ENCODE measurements at regions not wholly inside any gene's neighbourhood (a gene's known extent, or its start where the extent isn't known, plus 50 kb on each side); places are given as distances from the start of the nearest gene placed in this dataset.

GRCh38 chr3:70466096-70466495 lies 153.7 kb upstream of the MDFIC2 start (continued):
- no peak for TF ChIP-seq ZBTB7A (IDR thresholded peaks at IDR 0.05; ENCODE audit: borderline replicate concordance, control insufficient read depth, low read depth, low read length)
- no peak for TF ChIP-seq SIX5 (IDR thresholded peaks at IDR 0.05; ENCODE audit: borderline replicate concordance in 1 of 2, insufficient read depth in 1 of 2, low read depth in 1 of 2, low read length in 2 of 2)
- TF ChIP-seq MEF2A (IDR thresholded peaks at IDR 0.05; ENCODE audit: control insufficient read depth, low read depth, low read length), result no peak

- no peak overlapping the region for H3K4me3 ChIP-seq
- BruUV-seq (replicated peaks), result no TSS peak
Observed at GRCh38 chr3:70464876-70465275, 152.4 kb upstream of the MDFIC2 start.

More at GRCh38 chr3:70464876-70465275, 152.4 kb upstream of the MDFIC2 start:
- ATAC-seq (no peak), FAIRE-seq (no peak), DNase-seq (ENCODE audit: extremely low read depth in 1 of 4, low spot score in 3 of 4) (no peak)
- Histone ChIP-seq H3K9me3 (replicated peaks; ENCODE audit: control insufficient read depth, insufficient read depth, low read depth, low read length) (no peaks in the 10 kb centered on the region), H3K79me2 (ENCODE audit: control insufficient read depth, insufficient read depth, low read length) (no peaks in the 10 kb centered on the region), H3K9me1 (ENCODE audit: control insufficient read depth, insufficient read depth, low read length) (no peaks in the 10 kb centered on the region), H3K9ac (ENCODE audit: insufficient read depth in 1 of 2, low read depth in 2 of 2, low read length in 2 of 2) (no peak overlapping the region), H3K4me2 (ENCODE audit: insufficient read depth, low read length) (no peak overlapping the region), H3K27ac (ENCODE audit: extremely low read depth, low read depth, low read length) (no peak overlapping the region), H3K4me1 (replicated peaks in 1 of 2; ENCODE audit: control insufficient read depth in 2 of 2, insufficient read depth in 2 of 2, low read length in 2 of 2) (no peaks in the 10 kb centered on the region), H3K27me3 (ENCODE audit: control insufficient read depth in 2 of 2, insufficient read depth in 2 of 2, low read length in 2 of 2) (no peaks in the 10 kb centered on the region), H4K20me1 (replicated peaks; ENCODE audit: control insufficient read depth, insufficient read depth, low read length) (no peaks in the 10 kb centered on the region), H3K36me3 (ENCODE audit: control insufficient read depth, insufficient read depth, low read length) (no peaks in the 10 kb centered on the region), H2AFZ (ENCODE audit: low read depth, low read length) (no peak overlapping the region)
- WGBS (ENCODE audit: insufficient coverage, low coverage, missing lambda C conversion rate), result 3% methylated on average over 5 of the region's 5 CpGs
- TF ChIP-seq MLX (CRISPR knock-in tag; conservative IDR thresholded peaks at IDR 0.05) (no peak), FOXO4 (CRISPR knock-in tag; IDR thresholded peaks at IDR 0.05) (no peak), GTF2A2 (tag; IDR thresholded peaks at IDR 0.05) (no peak), ZNF197 (CRISPR knock-in tag; IDR thresholded peaks at IDR 0.05; ENCODE audit: low read depth) (no peak), MED1 (CRISPR knock-in tag; IDR thresholded peaks at IDR 0.05; ENCODE audit: borderline replicate concordance) (no peak), HES1 (IDR thresholded peaks at IDR 0.05; ENCODE audit: low read depth) (no peak)
- in situ Hi-C loops (cut with MboI), result no loop called here
- intact Hi-C loops (cut with micrococcal nuclease), result no loop called here
- CTCF ChIA-PET (ENCODE audit: low intra/inter-chr PET ratio), result no interaction called here
- POLR2A ChIA-PET, result no interaction called here
